ENCODE measurements at regions not wholly inside any gene's neighbourhood (a gene's known extent, or its start where the extent isn't known, plus 50 kb on each side); places are given as distances from the start of the nearest gene placed in this dataset.

DNA sequence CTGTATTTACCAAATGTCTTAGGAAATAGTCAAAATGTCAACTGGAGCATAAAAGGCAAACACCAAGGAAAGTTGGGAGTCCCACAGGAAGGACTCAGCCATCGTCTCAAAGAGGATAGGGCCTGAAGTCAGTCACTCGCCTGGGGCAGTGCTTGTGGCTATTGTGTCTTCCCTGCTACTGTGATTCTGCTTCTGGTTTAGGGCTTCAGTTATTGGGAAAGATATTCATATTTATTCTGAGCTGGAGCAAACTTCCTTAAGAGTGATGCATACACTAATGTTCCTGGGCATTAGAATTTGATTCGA lies 118.1 kb downstream of the EDEM1 start:
- no peak for DNase-seq

DNA sequence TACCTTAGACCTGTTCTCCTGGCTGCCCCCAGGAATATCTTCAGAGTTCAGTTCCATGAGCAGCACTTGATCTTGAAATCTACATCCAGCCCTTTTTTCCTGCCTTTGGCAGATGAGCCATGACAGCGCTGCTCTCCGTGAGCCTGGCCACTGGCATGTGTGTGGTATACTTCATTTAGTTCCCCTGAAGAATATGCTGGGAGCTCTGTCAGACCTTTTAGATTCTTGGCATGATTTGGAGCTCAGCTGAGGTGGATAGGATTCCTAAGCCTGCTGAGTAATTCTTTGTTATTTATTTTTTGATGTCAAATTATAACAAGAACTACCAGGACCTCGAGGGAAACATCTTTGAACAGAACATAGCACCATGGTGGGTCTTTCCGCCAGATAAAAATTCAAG lies 121.7 kb downstream of the EDEM1 start:
- no peak for DNase-seq

DNA sequence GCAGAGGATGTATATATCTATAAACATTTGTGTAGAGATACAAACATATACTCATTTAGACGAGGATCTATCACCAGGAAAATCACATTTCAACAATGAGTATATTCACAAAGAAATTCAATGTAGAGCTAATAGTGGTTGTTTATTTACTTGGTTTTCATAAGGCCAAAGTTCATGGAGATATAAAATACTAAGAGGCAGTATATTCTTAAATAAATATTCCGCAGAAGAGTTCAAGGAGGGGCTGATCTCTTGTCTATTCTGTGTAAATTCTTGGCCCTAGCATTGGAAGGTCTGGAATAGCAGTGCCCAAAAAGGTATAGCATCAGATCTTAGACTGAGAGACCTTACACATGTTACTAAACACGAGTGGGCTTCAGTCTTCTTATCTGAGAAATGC lies 122.1 kb downstream of the EDEM1 start:
- no peak for DNase-seq

DNA sequence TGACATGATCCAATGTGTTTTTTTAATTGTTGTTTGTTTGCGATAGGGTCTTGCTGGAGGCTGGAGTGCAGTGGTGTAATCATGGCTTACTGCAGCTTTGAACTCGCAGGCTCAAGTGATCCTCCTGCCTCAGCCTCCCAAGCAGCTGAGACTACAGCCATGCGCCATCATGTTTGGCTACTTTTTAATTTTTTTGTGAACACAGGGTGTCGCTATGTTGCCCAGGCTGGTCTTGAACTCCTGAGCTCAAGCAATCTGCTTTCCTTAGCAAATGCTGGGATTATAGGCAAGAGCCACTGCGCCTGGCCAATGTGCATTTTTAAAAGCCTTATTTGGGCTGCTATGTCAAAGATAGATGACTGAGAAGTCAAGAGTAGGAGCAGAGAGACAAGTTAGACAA lies 123.0 kb downstream of the EDEM1 start:
- no peak for DNase-seq

DNA sequence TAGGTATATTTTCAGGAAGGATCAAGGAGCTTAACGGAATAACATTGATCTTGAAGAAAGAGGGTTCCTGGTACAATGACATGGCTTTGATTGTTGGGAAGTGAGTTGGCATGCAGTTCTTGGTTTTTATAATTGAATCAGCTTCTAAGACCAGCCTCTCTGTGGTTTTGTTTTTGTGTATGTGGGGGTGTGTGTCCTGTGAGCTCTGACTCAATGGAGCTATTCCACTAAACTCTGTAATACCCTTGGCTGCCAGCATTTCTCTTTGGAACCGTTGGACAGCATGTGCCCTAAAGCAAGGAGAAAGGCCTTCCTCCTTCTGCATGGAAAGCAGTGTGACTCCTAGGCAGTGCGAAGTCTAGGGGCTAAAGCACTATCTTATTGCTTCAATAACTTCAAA lies 124.8 kb downstream of the EDEM1 start:
- DNase-seq, result no peak

DNA sequence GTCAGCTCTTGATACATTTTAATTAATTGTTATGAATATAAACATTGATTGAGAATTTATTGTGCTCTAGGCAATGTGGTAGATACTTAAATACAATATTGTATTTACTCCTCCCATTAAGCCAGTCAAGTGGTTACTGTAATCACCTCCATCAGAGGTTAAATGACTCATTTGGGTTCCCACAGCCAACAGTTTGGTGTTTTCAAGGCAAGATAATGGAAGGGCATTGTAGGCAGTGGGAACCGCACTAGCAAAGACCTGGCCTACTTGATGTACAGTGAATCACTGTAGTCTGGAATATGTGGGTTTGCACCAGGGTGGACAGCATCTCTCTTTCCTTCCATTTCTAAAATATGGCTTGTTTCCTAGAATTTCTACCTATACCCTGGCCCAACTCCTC lies 127.4 kb downstream of the EDEM1 start:
- no peak for DNase-seq

DNA sequence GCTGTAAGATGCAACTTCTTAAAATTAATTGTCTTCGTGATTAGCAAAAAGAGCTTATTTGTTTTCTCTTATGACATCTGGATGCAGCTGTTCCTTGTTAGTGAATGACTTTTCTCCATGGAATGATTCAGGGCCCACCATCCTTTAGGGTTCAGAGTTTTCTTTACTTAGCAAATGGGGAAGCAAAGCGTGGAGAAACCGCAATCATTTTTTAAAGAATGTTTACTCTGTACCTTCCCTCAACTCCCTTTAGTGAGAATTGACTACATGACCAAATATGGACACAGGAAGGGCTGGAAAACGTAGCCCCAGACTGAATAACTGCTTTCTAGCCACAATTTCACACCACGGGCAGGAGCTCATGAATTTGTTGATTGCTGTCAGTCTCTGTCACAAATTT lies 130.1 kb downstream of the EDEM1 start:
- no peak for DNase-seq

DNA sequence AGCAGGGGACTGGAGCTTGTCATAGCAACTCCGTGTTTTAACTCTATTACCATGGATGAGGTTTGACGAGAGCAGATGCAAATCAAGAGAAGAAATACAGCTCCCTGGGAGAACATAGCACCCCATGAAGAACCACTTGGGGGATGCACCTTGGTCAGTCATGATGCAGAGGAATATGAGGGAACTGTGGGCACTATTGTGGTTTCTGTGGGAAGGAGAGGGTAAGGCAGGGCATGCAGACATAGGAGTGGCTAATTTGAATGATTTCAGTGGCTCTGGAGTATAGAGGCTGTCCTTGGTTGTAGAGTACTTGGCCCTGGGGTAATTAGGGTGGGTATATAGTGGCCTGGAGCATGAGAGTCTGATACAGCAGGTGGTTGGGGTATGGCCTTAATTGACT lies 131.9 kb downstream of the EDEM1 start:
- DNase-seq, result no peak

DNA sequence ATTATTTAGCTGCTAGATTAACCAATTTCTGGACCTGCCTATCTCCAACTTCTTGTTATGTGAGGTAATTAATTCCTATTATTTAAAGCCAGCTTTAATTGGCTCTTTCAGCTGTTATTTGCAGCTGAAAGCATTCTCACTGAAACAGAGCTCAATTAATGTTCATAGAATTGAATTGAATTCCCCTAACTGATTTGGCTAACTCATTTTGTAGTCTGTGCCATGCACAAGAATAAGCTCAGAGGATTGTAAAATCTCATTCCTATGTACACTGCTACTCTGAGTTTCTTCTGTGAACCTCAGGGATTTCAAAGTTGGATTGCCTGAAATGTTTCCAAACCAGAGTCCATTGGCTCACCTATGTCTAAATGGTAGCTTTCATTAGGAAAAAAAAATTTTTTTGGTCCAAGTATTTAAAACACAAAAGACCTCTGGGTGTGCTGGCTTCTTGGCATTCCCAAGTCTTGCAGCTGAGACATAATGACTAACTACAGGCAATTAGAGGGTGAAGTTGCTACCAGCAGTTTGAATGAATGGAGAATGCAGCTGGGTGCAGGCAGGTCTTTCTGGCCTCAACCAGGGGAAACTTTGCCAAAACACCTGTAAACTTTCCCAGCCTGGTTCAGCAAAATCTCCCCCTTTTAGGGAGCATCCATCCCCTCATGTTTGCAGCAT lies 134.3 kb downstream of the EDEM1 start:
- no peak for DNase-seq

DNA sequence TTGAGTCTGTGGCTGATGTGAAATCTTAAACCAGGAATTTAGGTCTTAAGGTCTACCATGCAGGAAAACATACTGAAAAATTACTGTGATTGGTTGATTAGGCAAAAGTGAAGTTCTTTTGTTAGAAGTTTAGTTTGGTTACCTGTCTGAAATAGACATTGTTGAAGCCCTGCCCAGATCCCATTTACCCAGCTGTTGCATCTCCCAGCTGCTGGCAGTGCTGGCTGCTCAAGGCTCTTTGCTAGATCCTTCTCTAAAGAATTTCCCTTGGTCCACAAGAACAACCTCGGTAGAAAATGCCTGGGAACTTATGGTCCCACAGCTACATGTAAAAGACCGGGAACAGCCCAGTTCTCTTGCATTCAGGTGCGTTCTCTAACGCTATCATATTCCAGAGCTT lies 137.3 kb downstream of the EDEM1 start:
- DNase-seq, result no peak

DNA sequence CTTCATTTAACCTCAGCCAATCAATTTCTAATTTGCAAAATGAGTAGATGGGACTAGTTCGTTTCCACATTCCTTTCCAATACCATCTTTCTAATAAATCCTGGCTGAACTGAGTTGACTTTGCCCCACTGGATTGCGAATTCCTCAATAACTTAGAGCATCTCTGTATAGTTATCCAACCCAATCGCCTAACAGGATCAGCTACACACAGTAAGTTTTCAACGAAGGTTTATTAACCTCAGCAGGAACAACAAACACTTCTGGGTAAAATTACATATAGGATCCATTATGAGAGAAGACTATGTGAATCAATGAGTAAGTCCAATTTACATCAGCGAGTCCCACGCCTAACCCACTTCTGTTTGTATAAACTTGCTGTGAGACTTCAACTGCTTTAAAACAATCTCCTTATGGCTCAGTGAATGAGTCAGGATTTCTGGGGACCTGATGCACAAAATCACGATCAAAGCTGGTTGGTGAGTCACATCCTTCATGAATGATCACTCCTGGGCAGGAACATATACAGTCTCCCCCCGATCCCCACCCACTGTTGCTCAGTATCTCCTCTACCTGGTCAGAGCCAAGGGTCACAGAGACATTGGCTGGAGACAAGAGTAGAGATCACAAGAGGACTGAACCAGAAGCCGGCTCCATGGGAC lies 142.8 kb downstream of the EDEM1 start:
- DNase-seq, result no peak

DNA sequence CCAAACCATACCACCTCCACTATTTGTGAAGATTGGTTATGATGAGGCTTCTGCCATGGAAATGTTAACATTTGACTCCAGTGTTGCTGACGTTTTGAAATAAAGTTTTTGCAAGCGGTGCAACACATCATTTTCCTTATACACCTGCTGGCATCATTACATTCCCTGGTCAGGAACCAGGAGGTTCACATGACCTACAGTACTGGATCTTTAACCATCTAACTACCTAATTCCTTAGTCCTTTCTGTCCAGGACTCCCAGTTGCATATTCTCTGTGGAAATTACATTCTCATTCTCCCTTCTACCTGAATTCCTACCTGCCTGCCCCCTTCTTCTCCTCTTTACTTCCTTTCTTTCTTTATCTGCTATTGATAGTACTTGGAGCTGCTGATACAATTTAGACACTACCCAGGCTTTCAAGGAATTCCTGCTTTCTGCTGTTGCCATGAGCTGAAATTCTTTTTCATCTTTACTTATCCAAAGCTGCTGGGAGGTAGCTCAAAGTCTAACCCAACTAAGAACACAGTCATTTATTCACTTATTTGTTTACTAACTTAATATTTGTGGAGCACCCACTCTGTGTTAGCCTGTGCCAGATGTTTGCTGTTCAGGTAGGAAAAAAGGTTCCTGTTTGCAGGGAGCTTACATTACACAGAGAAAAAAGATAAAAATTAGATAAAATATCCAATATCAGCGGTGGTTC lies 144.2 kb downstream of the EDEM1 start:
- DNase-seq, result no peak

DNA sequence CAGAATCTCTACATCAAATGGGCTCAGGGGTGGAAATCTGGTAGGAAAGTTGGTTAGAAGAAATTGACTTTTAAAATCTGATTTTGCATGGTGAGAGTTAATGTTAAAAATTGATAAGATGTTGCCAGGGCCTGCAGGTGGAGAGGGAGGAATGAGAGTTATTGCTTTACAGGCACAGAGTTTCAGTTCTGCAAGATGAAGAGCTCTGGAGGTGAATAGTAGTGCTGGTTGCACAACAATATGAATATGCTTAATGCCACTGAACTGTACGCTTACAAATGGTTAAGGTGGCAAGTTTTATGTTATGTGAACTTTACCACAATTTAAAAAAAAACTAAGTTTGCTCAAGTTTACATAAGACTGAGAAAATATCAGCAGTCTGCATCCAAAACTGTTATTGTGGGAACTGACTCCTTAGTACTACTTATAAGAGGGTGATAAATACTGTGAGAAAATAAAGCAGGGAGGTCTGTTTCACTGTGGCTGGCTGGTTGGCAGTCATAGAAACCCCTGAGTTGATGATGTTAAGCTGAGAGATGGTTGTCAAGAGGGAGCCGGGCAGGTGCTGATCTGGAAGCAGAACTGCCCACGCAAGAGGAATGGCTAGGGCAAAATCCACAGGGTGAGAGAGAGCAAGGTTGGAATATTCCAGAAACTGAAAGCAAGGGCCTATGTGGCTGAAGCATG lies 144.9 kb downstream of the EDEM1 start:
- DNase-seq, result no peak

DNA sequence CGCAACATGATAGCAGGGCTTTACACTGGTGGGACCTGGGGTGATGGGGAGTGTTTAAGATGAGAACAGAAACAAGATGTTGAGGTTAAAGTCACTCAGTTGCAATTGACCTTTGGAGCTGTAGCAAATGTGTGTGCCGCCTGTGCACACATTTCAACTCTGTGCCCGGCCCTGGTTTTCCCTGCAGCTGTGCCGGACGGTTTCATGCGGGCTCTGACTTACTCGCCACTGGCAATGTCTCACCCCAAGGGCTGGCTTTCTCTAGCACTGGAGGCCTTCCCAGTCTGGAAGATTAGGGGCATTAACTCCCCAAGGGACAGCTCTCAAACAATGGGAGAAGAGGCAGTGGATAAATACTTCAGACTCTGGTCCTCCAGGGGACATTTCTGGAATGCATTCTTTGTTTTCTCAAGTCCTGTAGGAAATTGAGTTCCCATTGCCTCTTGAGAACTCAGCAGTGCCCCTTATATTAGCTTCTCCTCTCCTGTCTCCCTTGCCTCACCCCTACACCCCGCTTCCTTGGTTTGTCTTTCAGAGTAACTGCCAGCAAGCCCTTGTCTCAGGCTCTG lies 152.5 kb downstream of the EDEM1 start:
- DNase-seq, result no peak

DNA sequence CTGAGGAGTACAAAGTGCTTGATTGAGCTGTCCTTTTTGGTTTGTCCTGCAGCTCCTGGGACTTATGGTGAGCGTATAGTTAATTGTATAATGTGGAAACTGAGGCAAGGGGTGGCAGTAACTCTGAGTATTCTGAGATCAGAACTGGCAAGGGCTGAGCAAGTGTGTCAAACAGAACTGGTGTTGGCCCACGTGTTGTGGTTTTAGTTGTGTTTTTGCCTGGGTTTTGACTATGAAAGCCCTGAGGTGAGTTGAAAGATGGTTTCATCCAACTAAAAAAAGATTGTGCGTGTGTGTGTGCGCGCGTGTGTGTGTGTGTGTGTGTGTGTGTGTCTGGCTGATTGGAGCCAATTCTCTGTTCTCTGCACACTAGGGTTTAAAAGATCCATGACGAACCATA lies 154.1 kb downstream of the EDEM1 start:
- no peak for DNase-seq

DNA sequence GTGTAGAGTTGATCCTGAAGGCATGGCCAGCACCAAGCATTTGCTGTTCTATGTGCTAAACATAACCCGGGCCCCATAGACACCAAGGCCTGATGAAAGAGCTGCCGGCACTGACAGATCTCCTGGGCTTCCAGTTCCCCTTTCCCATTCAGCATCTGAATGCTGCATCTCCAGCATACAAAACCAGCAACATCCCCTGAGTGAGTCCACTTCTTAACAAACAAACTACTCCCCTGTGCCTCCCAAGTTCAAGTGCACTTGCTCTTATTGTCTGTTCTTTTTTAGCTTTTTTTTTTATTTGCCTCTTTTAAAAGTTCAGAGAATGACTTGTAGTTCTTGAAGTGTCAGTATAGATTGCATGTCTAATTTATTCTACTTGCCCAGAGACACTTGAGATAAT lies 156.0 kb downstream of the EDEM1 start:
- no peak for DNase-seq

DNA sequence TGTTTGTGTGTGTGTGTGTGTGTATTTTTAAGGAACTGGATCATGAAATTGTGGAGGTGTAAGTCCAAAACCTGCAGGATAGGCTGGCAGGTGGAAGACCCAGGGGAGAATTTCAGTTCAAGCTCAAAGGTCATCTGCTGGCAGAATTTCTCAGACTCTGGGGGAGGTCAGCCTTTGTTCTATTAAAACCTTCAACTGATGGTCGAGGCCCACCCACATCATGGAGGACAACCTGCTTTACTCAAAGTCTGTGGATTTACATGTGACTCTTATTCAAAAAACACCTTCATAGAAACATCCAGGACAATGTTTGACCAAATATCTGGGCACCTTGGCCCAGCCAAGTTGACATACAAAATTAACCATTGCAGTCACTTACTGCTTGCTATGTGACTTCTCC lies 157.2 kb downstream of the EDEM1 start:
- no peak for DNase-seq

DNA sequence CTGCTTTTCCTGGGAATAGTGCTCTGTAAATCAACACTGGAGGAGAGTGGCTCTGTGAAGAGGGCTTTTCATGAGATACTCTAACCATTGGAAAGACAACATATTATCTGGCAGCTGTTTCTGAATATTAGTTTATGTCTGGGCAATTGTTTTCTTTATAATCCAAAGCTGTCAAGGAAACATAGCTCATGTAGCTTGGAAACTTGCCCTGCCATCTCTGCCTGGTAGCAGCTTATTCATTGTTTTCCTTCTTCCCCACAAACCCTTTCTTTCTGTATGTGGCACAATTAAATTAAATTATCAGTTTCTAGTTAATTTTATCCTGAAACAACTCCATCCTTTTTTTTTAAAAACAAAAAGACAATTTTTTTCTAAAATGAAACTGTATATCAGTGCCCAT lies 160.0 kb downstream of the EDEM1 start:
- DNase-seq, result no peak

DNA sequence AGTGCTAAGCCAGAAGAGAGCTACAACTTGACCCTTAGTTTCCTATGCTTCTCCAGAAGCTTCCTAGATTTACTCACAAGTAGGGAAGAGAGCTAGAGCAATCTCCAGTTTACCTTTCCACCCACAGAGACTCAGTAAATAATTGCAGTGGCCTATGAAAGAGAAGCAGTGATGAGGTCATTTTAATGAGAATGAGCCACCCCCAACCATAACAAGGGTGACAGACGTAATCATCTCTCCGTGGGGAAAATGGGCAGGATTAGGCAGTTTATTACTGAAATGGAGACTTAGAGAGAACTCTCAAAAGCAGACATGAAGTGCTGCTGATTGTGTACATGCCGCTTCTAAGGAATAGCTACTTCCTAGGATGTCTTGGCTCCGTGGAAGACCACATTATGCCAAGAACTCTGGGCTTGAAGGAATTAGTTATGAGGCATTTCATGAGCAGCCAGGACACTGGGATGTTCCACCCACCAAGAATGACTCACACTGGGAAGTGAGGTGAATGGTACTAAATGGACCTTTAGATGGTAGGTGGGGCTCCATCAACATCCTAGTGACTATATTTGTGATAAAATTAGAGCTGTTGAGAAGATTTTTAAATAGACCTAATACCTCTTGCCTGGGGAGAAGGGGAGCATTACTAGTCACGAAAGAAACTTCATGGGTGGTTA lies 160.9 kb downstream of the EDEM1 start:
- DNase-seq, result no peak

DNA sequence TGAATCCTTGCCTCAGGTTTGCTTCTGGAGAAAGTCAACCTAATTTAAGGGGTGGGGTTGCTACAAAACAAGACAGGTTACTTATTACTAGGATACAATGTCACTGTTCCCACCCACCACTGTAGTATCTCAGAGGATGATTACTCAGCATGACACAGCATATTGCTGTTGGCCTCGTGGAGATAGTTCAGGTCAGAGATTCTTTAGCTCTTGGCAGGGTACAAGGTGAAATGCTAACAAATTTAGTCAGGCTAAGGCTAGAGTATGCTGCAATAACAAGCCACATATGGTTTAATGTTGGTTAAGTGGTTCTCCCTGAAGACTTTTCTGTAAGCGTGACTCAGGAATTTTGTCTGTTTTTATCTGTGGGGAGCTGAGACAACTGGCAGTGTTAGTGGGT lies 161.8 kb downstream of the EDEM1 start:
- DNase-seq, result no peak

DNA sequence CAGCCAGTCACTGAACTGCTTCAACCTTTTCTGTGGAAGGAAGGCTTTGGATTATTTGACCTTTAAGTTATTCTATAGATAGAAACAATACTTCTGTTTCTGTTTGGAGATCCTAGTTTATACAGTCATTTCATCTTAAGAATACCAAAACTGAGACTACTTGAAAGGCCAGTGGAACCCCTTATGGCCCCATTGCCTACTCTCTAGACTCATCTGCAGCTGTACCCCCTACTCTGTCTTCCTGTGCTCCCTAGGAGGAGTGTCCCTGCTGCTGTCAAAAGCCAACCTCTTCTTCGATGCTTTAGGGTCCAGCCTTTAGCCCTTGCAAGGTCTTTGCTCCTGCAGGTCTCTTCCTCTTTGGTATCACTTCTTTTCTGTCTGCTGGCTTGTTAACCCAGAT lies 169.6 kb downstream of the EDEM1 start:
- no peak for DNase-seq

DNA sequence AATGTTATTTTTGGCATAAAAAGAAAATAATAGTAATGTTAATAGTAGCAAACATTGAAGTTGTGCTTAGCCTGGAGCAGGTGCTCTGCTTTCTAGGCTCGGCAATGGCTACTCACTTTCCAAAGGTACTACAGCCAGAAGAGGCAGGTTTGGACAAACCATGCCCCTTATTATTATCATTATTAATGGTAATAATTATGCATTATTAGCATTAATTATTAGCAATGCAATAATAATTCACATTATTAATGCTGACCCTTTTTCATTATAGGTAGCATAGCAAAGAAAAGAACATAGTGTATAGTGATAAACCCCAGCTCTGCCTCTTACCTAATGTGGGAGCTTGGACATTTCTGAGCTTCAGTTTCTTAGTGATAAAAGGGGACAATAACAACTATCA lies 171.4 kb downstream of the EDEM1 start:
- DNase-seq, result no peak

DNA sequence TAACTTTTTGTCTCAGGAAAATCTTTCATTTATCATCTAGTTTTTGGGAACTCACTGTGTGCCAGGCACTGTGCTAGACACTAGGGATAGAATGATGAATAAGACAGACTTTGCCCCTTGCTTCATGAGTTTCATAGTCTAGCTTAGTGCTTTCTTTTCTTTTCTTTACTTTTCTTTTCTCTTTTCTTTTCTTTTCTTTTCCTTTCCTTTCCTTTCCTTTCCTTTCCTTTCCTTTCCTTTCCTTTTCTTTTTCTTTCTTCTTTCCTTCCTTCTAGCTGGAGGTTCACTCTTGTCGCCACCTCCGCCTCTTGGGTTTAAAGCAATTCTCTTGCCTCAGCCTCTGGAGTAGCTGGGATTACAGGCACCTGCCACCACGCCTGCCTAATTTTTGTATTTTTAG lies 172.9 kb downstream of the EDEM1 start:
- no peak for DNase-seq
